Erythroblast (primary cell): ENCODE measurements at regions not wholly inside any gene's neighbourhood (a gene's known extent, or its start where the extent isn't known, plus 50 kb on each side); places are given as distances from the start of the nearest gene placed in this dataset.

ENCODE experiments used
- DNase-seq, 2 experiments: peaks; one replicate each; lab custom pipeline; 2025; lab: John Stamatoyannopoulos, UW
- GATA1 ChIP-seq: IDR thresholded peaks from 2 replicates; pipeline ENCODE4 v1.6.1; 2011; ENCODE audit warnings: low read depth, mild to moderate bottlenecking, control low read depth, low read length, moderate library complexity
- POLR2A ChIP-seq: IDR thresholded peaks from 2 replicates; pipeline ENCODE4 v1.6.1; 2011; ENCODE audit warnings: mild to moderate bottlenecking, low read length

DNA sequence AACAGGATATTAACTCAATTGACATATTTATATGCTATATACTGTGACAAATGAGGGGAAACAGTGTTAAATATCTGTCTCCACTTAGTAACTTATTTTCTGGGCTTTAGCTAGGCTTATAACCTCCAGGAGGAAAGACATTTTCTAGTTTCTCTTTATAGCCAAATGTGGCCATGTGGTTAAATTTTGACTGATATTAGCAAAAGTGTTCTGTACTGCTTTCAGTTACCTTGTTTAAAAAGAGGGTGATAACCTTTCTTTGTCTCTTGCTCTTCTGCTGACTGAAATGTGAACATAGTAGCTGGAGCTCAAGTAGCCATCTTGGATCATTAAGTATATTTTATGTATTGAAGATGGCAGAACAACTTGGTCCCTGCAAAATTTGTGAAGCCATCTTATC lies 253.7 kb downstream of the PDHA2 start:
- TF ChIP-seq GATA1 (no peak), POLR2A (no peak)
- DNase-seq: no peak

DNA sequence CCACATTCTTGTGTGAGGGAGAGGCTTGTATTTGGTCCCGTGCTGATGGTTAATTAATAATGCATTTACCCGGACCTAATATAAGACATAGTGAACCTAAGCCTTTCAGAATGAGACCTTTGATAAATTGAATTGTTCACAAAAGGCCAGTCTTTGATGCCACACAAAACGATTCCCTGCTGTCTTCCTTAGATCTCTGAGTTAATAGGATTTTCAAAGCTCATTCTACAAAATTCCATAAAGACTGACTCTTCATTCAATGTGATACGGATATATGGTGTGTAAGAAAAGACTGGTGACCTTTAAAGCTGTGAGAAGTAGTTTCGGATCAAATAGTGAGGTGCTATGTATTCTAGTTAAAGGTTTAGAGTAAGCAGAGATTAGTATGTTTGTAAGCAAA lies 254.3 kb downstream of the PDHA2 start:
- TF ChIP-seq GATA1 (no peak), POLR2A (no peak)
- no peak for DNase-seq

DNA sequence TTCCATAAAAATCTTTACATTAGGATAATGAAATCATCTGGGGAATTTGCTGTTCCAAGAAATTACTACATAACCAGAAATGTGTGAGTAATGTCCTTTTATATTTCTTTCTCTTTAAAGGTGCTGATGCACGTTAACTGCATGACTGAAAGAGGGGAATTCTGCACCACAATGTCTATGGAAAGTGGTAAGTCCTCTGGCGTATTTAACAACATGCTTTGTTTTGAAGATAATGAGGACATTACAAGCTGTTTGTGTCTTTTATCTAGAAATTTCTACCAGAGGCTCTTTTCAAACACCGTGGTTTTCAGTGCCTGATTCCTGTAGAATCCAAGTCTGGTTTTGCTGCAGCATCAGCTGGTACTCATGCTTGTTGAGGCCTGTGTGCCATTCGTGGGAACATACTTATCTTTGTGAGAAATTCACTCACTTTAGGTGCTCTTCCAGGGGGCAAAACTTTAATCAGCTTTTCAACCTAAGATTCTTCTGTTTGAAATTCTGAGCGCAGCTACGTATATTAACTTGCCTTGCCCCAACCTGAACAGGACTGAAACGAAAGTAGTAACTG lies 257.2 kb downstream of the PDHA2 start:
- TF ChIP-seq GATA1 (no peak), POLR2A (no peak)
- no peak for DNase-seq

DNA sequence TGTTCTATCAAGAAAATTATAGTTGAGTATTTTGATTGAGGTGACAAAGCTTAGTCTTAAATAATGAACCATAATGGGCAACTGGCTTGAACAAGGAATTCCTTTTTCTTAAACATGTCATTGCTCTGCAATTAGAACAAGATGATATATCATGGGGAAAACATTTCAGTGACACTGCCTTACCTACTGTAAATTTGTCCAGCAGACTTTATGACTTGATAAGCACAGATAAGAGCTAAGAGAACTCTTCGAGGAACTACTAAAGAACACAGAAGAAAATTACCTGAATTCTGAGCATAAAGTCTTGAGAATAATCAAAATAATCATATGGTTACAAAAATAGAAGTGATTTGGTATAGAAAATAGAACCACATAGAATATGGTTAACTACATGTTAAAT lies 257.8 kb downstream of the PDHA2 start:
- TF ChIP-seq GATA1 (no peak), POLR2A (no peak)
- DNase-seq: no peak

DNA sequence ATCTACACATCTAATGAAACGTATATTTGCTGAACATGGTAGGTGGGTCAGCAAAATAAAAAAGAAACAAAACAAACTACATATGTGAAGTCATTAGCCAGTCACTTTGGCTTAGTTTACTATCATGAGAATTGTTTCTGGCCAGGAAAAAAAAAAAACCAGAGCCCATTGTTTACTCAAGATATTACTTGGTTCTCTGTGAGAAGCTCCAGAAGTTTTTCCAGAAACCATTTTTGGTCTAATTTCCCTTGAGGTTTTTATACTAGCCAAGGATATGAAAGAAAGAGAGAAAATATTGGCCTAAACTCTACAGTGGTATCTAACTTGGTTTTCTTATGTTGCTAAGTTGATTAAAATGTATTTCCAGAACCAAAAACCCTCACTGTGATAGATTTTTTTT lies 259.1 kb downstream of the PDHA2 start:
- DNase-seq: no peak
- no peak for TF ChIP-seq GATA1
- TF ChIP-seq POLR2A: no peak

DNA sequence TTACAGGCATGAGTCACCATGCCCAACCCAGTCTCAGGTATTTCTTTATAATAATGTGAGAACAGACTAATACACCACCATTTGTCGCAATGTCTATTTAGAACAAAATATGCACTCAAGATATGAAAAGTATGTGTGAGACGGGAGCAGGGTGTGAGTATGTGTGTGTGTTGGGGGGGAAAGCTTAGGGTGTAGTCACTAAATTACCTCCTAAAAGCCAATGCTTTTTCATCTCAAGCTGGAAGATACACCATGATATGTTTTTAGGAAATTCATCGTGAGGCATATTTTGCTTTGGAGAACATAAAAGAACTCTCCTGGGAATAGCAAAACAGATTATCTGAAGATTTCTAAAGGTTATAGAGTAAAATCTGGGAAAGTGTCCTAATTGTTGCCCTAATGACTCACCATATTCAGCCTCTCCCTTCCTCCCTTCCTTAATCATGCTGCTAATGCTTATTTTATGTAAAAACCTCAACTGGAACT lies 262.7 kb downstream of the PDHA2 start:
- no peak for DNase-seq
- TF ChIP-seq GATA1: no peak
- no peak for TF ChIP-seq POLR2A

DNA sequence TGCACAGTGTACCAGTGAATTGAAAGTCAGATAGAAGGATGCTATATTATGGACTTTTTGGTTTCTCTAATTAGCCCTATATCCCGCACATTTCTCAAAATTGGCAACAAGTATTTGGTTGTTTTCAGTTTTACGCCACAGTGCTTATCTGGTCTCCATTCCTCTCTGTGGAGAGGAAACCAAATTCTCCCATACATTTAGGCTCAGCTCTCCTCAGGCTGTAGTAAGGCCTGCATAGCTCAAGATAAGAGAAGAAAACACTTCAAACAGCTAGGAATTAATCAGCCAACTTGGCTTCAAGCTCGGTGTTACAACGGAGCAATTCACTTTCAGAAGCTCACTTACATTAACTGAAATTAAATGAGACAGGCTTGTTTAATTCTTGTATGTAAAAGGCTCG lies 263.2 kb downstream of the PDHA2 start:
- DNase-seq: peak; percentile 25 to 43
- TF ChIP-seq GATA1: no peak
- TF ChIP-seq POLR2A: no peak

DNA sequence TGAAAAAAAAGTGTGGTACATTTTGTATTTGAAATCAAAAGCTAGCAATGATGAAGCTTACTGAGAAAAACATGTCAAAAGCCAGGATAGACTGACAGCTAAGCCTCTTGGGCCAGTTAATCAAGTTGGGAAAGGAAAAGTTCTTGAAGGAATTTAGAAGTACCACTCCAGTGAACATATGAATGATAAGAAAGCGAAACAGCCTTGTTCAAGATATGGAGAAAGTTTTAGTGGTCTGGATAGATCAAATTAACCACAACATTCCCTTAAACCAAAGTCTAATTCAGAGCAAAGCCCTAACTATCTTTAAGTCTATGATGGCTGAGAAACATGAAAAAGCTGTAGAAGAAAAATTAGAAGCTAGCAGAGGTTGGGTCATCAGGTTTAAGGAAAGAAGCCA lies 268.3 kb downstream of the PDHA2 start:
- DNase-seq: no peak
- TF ChIP-seq GATA1: no peak
- TF ChIP-seq POLR2A: no peak

DNA sequence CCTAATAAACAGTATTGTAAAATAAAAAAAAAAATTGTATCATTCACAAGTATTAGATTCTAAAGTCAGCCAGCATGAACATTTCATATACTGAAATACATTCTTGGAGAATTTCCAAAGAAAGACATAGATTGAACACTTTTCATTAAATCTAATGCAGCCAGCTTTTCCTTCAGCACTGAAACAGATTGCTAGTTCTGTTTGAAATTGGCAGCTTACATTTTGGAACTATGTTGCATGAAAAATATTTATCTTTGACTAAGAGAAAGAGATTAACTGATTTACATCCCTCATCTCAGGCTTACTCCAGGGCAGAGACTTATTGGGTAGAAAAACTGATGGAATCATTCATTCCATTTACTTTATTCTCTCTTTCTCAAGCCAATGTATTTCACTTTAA lies 272.7 kb downstream of the PDHA2 start:
- TF ChIP-seq GATA1: no peak
- TF ChIP-seq POLR2A: no peak
- no peak for DNase-seq

DNA sequence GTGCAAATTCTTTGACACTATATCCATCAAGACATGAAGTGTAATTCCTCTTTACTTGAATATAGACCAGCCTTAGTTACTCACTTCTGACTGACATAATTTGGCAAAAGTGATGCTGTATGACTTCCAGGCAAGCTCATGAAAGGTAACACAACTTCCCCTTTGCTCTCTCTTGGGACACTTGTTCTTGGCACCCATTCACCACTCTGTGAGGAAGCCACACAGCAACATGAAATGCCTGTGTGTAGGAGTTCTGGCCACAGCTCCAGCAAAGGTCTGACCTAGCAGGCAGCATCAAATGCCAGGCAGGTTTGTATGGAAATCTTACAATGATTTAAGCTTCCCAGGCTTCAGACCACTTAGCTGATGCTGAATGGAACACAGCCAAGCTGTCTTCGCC lies 280.3 kb downstream of the PDHA2 start:
- DNase-seq: no peak
- no peak for TF ChIP-seq POLR2A
- TF ChIP-seq GATA1: no peak

DNA sequence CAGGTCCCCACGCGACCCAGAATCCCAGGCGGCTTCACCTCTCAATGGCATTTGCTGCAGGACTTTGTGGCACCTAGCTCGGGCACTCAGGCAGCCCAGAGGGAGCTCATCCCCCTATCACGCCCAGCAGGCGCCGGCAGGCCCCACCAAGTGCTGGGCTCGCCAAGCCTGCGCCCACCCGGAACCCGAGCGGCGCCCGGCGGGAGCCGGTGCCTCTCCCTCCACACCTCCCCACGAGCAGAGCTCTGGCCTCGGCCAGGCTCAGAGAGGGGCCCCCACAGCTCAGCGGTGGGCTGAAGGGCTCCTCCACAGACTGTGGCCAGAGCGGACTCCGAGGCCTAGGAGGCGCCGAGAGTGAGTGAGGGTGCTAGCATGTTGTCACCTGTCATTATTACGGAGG lies 286.3 kb downstream of the PDHA2 start:
- TF ChIP-seq GATA1 (no peak), POLR2A (no peak)
- no peak for DNase-seq

DNA sequence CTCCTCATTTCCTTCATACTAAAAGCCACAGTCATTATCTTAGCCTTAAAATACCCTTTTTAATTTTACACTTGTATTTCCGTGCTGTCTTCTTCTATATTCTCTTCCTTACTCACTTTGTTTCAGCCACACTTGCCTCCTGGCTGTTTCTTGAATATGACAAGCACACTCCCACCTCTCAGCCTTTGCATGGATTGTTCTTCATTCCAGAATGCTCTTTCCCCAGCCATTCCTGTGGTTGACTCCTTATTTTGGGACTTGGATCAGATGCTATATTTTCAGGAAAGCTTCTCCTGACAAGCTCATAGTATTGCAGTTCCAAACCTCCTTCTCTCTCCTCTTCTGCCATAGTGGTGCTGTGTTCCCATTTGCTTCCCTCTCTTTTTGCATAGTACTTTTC lies 291.3 kb downstream of the PDHA2 start:
- TF ChIP-seq POLR2A (no peak), GATA1 (no peak)
- no peak for DNase-seq

DNA sequence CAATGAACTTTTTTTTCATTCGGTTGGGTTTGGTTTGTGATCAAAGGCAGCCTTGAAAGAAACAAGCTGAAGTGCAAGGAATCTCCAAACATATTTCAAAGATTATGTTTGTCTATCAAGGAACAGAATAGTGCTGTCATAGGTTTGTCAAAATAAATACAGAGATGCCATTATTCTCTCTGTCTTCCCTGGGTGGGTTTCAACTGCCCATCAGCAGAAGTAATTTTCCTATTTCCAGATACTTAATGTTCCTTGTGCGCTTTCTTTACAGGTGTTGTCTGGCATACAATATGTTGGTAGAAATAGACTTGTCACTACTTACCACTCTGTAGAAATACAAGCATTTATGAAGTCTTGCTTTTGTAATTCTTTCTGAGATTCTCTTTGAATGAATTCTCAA lies 294.9 kb downstream of the PDHA2 start:
- no peak for DNase-seq
- TF ChIP-seq POLR2A (no peak), GATA1 (no peak)

DNA sequence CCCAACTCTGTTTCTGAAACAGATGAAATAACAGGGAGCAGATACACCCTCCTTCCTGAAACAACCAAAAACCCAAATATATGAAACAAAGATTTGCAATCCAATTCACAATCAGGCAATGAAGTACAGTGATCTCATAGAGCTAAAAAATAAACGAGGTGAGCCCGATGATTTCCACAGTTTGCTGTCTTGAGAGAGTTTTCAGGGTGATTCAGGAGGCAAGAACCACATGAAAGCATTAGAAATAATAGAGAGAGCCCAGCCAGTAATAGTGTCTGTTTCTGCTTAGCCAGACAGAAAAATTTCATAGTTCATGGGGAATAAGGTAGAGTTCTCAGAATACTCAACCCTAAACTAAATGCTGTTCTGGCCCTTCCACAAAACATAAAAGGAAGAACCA lies 296.2 kb downstream of the PDHA2 start:
- DNase-seq: no peak
- TF ChIP-seq POLR2A (no peak), GATA1 (no peak)

DNA sequence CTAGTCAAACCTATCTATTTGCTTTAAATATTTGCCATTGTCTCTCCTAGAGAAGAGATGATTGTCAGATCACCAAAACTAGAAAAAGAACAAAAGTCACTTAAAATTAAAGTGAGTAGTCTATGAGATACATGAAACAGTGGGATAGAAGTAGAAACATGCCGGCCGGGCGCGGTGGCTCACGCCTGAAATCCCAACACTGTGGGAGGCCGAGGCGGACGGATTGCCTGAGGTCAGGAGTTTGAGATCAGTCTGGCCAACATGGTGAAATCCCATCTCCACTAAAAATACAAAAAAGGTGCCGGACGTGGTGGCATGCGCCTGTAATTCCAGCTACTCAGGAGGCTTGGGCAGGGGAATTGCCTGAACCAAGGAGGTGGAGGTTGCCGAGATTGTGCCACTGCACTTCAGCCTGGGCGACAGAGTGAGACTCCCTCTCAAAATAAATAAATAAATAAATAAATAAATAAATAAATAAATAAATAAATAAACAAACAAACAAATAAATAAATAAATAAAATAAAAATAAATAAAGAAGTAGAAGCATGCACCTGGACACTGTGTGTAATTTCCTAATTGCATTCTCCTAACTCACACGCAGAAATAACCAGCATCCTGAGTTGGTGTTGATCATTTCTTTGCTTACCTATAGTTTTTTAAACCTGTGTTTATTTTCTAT lies 299.5 kb downstream of the PDHA2 start:
- TF ChIP-seq POLR2A (no peak), GATA1 (no peak)

DNA sequence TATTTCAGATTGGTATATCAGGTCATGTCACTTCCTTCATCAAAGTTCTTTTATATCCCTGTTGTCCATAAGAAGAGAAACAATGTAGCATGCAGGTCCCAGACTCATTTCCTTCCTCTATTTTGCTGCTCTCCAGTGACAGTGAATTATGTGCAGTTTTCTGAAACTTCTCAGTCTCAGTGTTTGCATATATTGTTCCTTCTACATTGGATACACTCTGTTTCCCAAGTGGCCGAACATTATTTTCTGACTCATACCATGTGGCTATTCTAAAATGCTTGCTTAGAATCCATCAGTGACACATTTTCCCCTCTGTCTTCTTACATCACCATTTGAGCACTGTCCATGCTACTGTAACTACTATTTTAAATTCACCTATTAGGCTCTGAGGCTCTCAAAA lies 305.7 kb downstream of the PDHA2 start:
- TF ChIP-seq POLR2A: no peak
- no peak for TF ChIP-seq GATA1
- no peak for DNase-seq

More for the DNA sequence above, 299.5 kb downstream of the PDHA2 start:
- no peak for DNase-seq
